ENCODE measurements at regions not wholly inside any gene's neighbourhood (a gene's known extent, or its start where the extent isn't known, plus 50 kb on each side); places are given as distances from the start of the nearest gene placed in this dataset.

GRCh38 chr2:147016181-147016580 is 828.6 kb upstream of the ACVR2A start:
- H3K27me3 ChIP-seq: no peaks in the 10 kb centered on the region
- no peaks in the 10 kb centered on the region for H3K9me3 ChIP-seq
- H3K36me3 ChIP-seq: no peaks in the 10 kb centered on the region
- no peak overlapping the region for H3K4me3 ChIP-seq (ENCODE audit: low read depth in 1 of 2, low read length in 1 of 2)
- no peaks in the 10 kb centered on the region for H3K4me1 ChIP-seq (ENCODE audit: control insufficient read depth in 1 of 2, insufficient read depth in 1 of 2, low read depth in 1 of 2, low read length in 1 of 2)
- no peak overlapping the region for H3K27ac ChIP-seq
- TF ChIP-seq CTCF (IDR thresholded peaks at IDR 0.05): no peak

DNA sequence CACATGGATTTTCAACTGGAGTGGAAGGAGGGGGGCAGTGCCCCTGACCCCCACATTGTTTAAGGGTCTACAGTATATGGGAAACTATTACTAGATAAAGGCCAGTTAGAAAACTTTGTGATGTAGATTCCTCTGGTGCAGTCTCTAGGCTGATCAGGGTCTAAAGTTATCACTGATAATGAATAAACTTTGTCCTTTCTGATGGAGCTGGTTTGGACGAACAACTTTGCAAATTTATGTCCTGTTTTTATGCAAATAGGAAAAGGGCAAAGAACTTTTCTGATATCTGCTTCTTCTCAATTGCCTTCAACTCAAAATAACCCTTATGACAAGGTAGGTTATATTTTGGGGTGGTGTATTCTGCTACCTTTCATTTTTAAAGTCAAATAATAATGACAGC is 829.2 kb upstream of the ACVR2A start:
- no peaks in the 10 kb centered on the region for H3K27me3 ChIP-seq
- H3K27ac ChIP-seq: no peak overlapping the region
- no peaks in the 10 kb centered on the region for H3K9me3 ChIP-seq
- H3K4me1 ChIP-seq (ENCODE audit: control insufficient read depth in 1 of 2, insufficient read depth in 1 of 2, low read depth in 1 of 2, low read length in 1 of 2): no peaks in the 10 kb centered on the region
- H3K36me3 ChIP-seq: no peaks in the 10 kb centered on the region
- no peak for TF ChIP-seq CTCF (IDR thresholded peaks at IDR 0.05)
- H3K4me3 ChIP-seq (ENCODE audit: low read depth in 1 of 2, low read length in 1 of 2): no peak overlapping the region

- H3K36me3 ChIP-seq: no peaks in the 10 kb centered on the region
- H3K27me3 ChIP-seq: no peaks in the 10 kb centered on the region
- H3K4me1 ChIP-seq (ENCODE audit: control insufficient read depth in 1 of 2, insufficient read depth in 1 of 2, low read depth in 1 of 2, low read length in 1 of 2): no peaks in the 10 kb centered on the region
- H3K27ac ChIP-seq: no peak overlapping the region
- no peak for TF ChIP-seq CTCF (IDR thresholded peaks at IDR 0.05)
- no peak overlapping the region for H3K4me3 ChIP-seq (ENCODE audit: low read depth in 1 of 2, low read length in 1 of 2)
- H3K9me3 ChIP-seq: no peaks in the 10 kb centered on the region
Observed at GRCh38 chr2:147013696-147014392, 831.0 kb upstream of the ACVR2A start.

- Histone ChIP-seq H3K4me3 (ENCODE audit: low read depth in 1 of 2, low read length in 1 of 2) (no peak overlapping the region), H3K36me3 (no peaks in the 10 kb centered on the region), H3K9me3 (no peaks in the 10 kb centered on the region), H3K27ac (no peak overlapping the region), H3K27me3 (no peaks in the 10 kb centered on the region), H3K4me1 (ENCODE audit: control insufficient read depth in 1 of 2, insufficient read depth in 1 of 2, low read depth in 1 of 2, low read length in 1 of 2) (no peaks in the 10 kb centered on the region)
- TF ChIP-seq CTCF (IDR thresholded peaks at IDR 0.05): no peak
Observed at GRCh38 chr2:147008481-147008880, 836.3 kb upstream of the ACVR2A start.

- no peaks in the 10 kb centered on the region for H3K36me3 ChIP-seq
- no peak for TF ChIP-seq CTCF (IDR thresholded peaks at IDR 0.05)
- H3K4me3 ChIP-seq (ENCODE audit: low read depth in 1 of 2, low read length in 1 of 2): no peak overlapping the region
- no peaks in the 10 kb centered on the region for H3K9me3 ChIP-seq
- no peaks in the 10 kb centered on the region for H3K4me1 ChIP-seq (ENCODE audit: control insufficient read depth in 1 of 2, insufficient read depth in 1 of 2, low read depth in 1 of 2, low read length in 1 of 2)
- no peak overlapping the region for H3K27ac ChIP-seq
- no peaks in the 10 kb centered on the region for H3K27me3 ChIP-seq
Observed at GRCh38 chr2:147006736-147007141, 838.1 kb upstream of the ACVR2A start.

All from neutrophil (primary cell).